Hematopoietic multipotent progenitor cell treated with erythropoietin and hydrocortisone succinate and interleukin-3 and kit ligand, for 8 days (in vitro differentiated cells): ENCODE measurements at regions not wholly inside any gene's neighbourhood (a gene's known extent, or its start where the extent isn't known, plus 50 kb on each side); places are given as distances from the start of the nearest gene placed in this dataset.
"Not testable (repeated sequence)": the region's sequence is repeated elsewhere in the genome, so short reads cannot be mapped to it uniquely, and the experiment has no call there.

Experiments used
- DNase-seq: peaks from one replicate; pipeline ENCODE4 v3.0.0-alpha.2; 2015

- no peak for DNase-seq
Observed at GRCh38 chr2:77839102-77839501, 316.9 kb upstream of the LRRTM4 start.

- no peak for DNase-seq
Observed at GRCh38 chr2:77862120-77862519, 339.9 kb upstream of the LRRTM4 start.

GRCh38 chr2:77864426-77864825 lies 342.2 kb upstream of the LRRTM4 start:
- DNase-seq, result no peak

GRCh38 chr2:77866661-77867060 lies 344.5 kb upstream of the LRRTM4 start:
- no peak for DNase-seq

- DNase-seq, result no peak
Observed at GRCh38 chr2:77867146-77867545, 345.0 kb upstream of the LRRTM4 start.

- DNase-seq, result no peak
Observed at GRCh38 chr2:77873506-77873905, 351.3 kb upstream of the LRRTM4 start.

- not testable (repeated sequence) for DNase-seq
Observed at GRCh38 chr2:77900211-77900610, 378.0 kb upstream of the LRRTM4 start.

- no peak for DNase-seq
Observed at GRCh38 chr2:77910136-77910535, 388.0 kb upstream of the LRRTM4 start.

- DNase-seq, result no peak
Observed at GRCh38 chr2:77920838-77921366, 398.7 kb upstream of the LRRTM4 start.

- DNase-seq, result no peak
Observed at GRCh38 chr2:77922567-77922966, 400.4 kb upstream of the LRRTM4 start.

GRCh38 chr2:77937366-77937765 lies 415.2 kb upstream of the LRRTM4 start:
- no peak for DNase-seq

GRCh38 chr2:77938462-77938861 lies 416.3 kb upstream of the LRRTM4 start:
- no peak for DNase-seq

GRCh38 chr2:77939370-77939769 lies 417.2 kb upstream of the LRRTM4 start:
- DNase-seq, result no peak

- DNase-seq, result no peak
Observed at GRCh38 chr2:77939801-77940200, 417.6 kb upstream of the LRRTM4 start.

GRCh38 chr2:77954931-77955330 lies 432.8 kb upstream of the LRRTM4 start:
- no peak for DNase-seq

GRCh38 chr2:77962943-77963342 lies 440.8 kb upstream of the LRRTM4 start:
- DNase-seq, result no peak

GRCh38 chr2:77977471-77978063 lies 455.4 kb upstream of the LRRTM4 start:
- peak; percentile 76 for DNase-seq

GRCh38 chr2:77995161-77995560 lies 473.0 kb upstream of the LRRTM4 start:
- no peak for DNase-seq

GRCh38 chr2:77999376-77999775 lies 477.2 kb upstream of the LRRTM4 start:
- no peak for DNase-seq

GRCh38 chr2:78009289-78009688 lies 487.1 kb upstream of the LRRTM4 start:
- DNase-seq, result no peak

GRCh38 chr2:78011251-78011650 lies 489.1 kb upstream of the LRRTM4 start:
- no peak for DNase-seq

- no peak for DNase-seq
Observed at GRCh38 chr2:78020491-78020890, 498.3 kb upstream of the LRRTM4 start.

- DNase-seq, result no peak
Observed at GRCh38 chr2:78023356-78023755, 501.2 kb upstream of the LRRTM4 start.

GRCh38 chr2:78024996-78025395 lies 502.8 kb upstream of the LRRTM4 start:
- no peak for DNase-seq

GRCh38 chr2:78029392-78029995 lies 507.3 kb upstream of the LRRTM4 start:
- DNase-seq, result no peak
